ENCODE measurements at regions not wholly inside any gene's neighbourhood (a gene's known extent, or its start where the extent isn't known, plus 50 kb on each side); places are given as distances from the start of the nearest gene placed in this dataset.
"Not testable (repeated sequence)": the region's sequence is repeated elsewhere in the genome, so short reads cannot be mapped to it uniquely, and the experiment has no call there.

- ATAC-seq = no peak
- DNase-seq (ENCODE audit: low spot score) = peak; percentile 22
Observed at GRCh38 chr5:2536632-2537377, 214.7 kb downstream of the IRX2 start.

GRCh38 chr5:2534970-2535369 is 216.5 kb downstream of the IRX2 start:
- DNase-seq (ENCODE audit: low spot score) (peak; percentile 7), ATAC-seq (no peak)

GRCh38 chr5:2534251-2534650 is 217.2 kb downstream of the IRX2 start:
- peak; percentile 16 for DNase-seq (ENCODE audit: low spot score)
- ATAC-seq = no peak

- not testable (repeated sequence) for DNase-seq (ENCODE audit: low spot score); ATAC-seq
Observed at GRCh38 chr5:2533848-2534247, 217.6 kb downstream of the IRX2 start.

GRCh38 chr5:2532809-2533208 is 218.7 kb downstream of the IRX2 start:
- ATAC-seq (no peak), DNase-seq (ENCODE audit: low spot score) (peak; percentile 33)

- ATAC-seq (no peak), DNase-seq (ENCODE audit: low spot score) (no peak)
Observed at GRCh38 chr5:2531318-2531717, 220.2 kb downstream of the IRX2 start.

GRCh38 chr5:2530609-2531008 is 220.9 kb downstream of the IRX2 start:
- ATAC-seq (no peak), DNase-seq (ENCODE audit: low spot score) (peak; percentile 24)

- ATAC-seq (no peak), DNase-seq (ENCODE audit: low spot score) (peak; percentile 23)
Observed at GRCh38 chr5:2529371-2530092, 221.9 kb downstream of the IRX2 start.

GRCh38 chr5:2525351-2525750 is 226.1 kb downstream of the IRX2 start:
- no peak for ATAC-seq

GRCh38 chr5:2524620-2525019 is 226.9 kb downstream of the IRX2 start:
- ATAC-seq (no peak), DNase-seq (ENCODE audit: low spot score) (peak; percentile 29)

More at GRCh38 chr5:2525351-2525750, 226.1 kb downstream of the IRX2 start:
- no peak for DNase-seq (ENCODE audit: low spot score)

GRCh38 chr5:2523180-2523579 is 228.3 kb downstream of the IRX2 start:
- DNase-seq (ENCODE audit: low spot score) (peak; percentile 16), ATAC-seq (no peak)

- DNase-seq (ENCODE audit: low spot score) = no peak
- no peak for ATAC-seq
Observed at GRCh38 chr5:2522372-2522771, 229.1 kb downstream of the IRX2 start.

GRCh38 chr5:2519153-2519552 is 232.3 kb downstream of the IRX2 start:
- ATAC-seq (no peak), DNase-seq (ENCODE audit: low spot score) (peak; percentile 15)

GRCh38 chr5:2517451-2517850 is 234.0 kb downstream of the IRX2 start:
- ATAC-seq (no peak), DNase-seq (ENCODE audit: low spot score) (no peak)

- ATAC-seq (no peak), DNase-seq (ENCODE audit: low spot score) (no peak)
Observed at GRCh38 chr5:2515180-2515764, 236.2 kb downstream of the IRX2 start.

- DNase-seq (ENCODE audit: low spot score) (no peak), ATAC-seq (no peak)
Observed at GRCh38 chr5:2514484-2514883, 237.0 kb downstream of the IRX2 start.

- DNase-seq (ENCODE audit: low spot score) (no peak), ATAC-seq (no peak)
Observed at GRCh38 chr5:2511706-2512105, 239.8 kb downstream of the IRX2 start.

- no peak for DNase-seq (ENCODE audit: low spot score)
- ATAC-seq = no peak
Observed at GRCh38 chr5:2511126-2511525, 240.4 kb downstream of the IRX2 start.

GRCh38 chr5:2509527-2509926 is 241.9 kb downstream of the IRX2 start:
- no peak for ATAC-seq
- no peak for DNase-seq (ENCODE audit: low spot score)

- DNase-seq (ENCODE audit: low spot score) (no peak), ATAC-seq (no peak)
Observed at GRCh38 chr5:2508514-2508913, 243.0 kb downstream of the IRX2 start.

- no peak for DNase-seq (ENCODE audit: low spot score)
- ATAC-seq = no peak
Observed at GRCh38 chr5:2507611-2508010, 243.9 kb downstream of the IRX2 start.

GRCh38 chr5:2506603-2507002 is 244.9 kb downstream of the IRX2 start:
- DNase-seq (ENCODE audit: low spot score) (no peak), ATAC-seq (no peak)
